Upper lobe of left lung (tissue), 6 donors: ENCODE measurements at regions not wholly inside any gene's neighbourhood (a gene's known extent, or its start where the extent isn't known, plus 50 kb on each side); places are given as distances from the start of the nearest gene placed in this dataset.

ENCODE experiments used
- ATAC-seq, 2 donors: fragments of 200-7000 bp; cut with Tn5 transposase; one replicate each; pipeline ENCODE4 v1.9.1; 2022; ENCODE audit warnings: mild to moderate bottlenecking in 2 of 2, moderate library complexity in 2 of 2; ENCODE audit not compliant: low FRiP score in 2 of 2
- DNase-seq, 2 donors: peaks; one replicate each; pipeline ENCODE4 v3.0.0-alpha.2; 2019 to 2020
- H3K27ac ChIP-seq, 4 donors: fragments of 200-600 bp; sonication (generic); one replicate each; pipeline ENCODE4 v1.5.1; 2016 to 2019
- H3K27me3 ChIP-seq, 4 donors: fragments of 200-600 bp; sonication (generic); one replicate each; pipeline ENCODE4 v1.5.1; 2017 to 2019
- H3K36me3 ChIP-seq, 4 donors: fragments of 200-600 bp; sonication (generic); one replicate each; pipeline ENCODE4 v1.5.1; 2016 to 2019
- H3K4me1 ChIP-seq, 4 donors: fragments of 200-600 bp; sonication (generic); one replicate each; pipeline ENCODE4 v1.5.1; 2018 to 2019
- H3K4me3 ChIP-seq, 4 donors: fragments of 200-600 bp; sonication (generic); one replicate each; pipeline ENCODE4 v1.5.1; 2017 to 2019; ENCODE audit warnings: mild to moderate bottlenecking in 2 of 4, moderate library complexity in 1 of 4
- H3K9me3 ChIP-seq, 4 donors: fragments of 200-600 bp; sonication (generic); one replicate each; pipeline ENCODE4 v1.5.1; 2018 to 2019
- CTCF ChIP-seq, 6 experiments: fragments of 450-650 bp in 4 of 6; fragments of 200-600 bp in 2 of 6; sonication (generic) in 2 of 6; IDR thresholded peaks; one replicate each; pipeline ENCODE4 v1.5.1; 2016 to 2019; ENCODE audit warnings: antibody characterized with exemption in 6 of 6
- EP300 ChIP-seq, 4 donors: sonication (generic); formaldehyde crosslinking; IDR thresholded peaks; one replicate each; pipeline ENCODE4 v1.5.1; 2017; ENCODE audit warnings: antibody characterized with exemption in 4 of 4, control low read depth in 2 of 4
- POLR2A ChIP-seq, 4 donors: fragments of 450-650 bp; IDR thresholded peaks; one replicate each; pipeline ENCODE4 v1.5.1; 2016 to 2017; ENCODE audit warnings: antibody characterized with exemption in 4 of 4, mild to moderate bottlenecking in 2 of 4
- POLR2AphosphoS5 ChIP-seq, 2 donors: sonication (generic); formaldehyde crosslinking; IDR thresholded peaks; one replicate each; pipeline ENCODE4 v1.5.1; 2017; ENCODE audit warnings: antibody characterized with exemption in 2 of 2
- WGBS, 2 donors: methylation state at CpG; one replicate each; pipeline ENCODE4 v1.1.5; 2017 to 2018; 5-methylcytosine and 5-hydroxymethylcytosine counted together
- donor health status: DM: no; HTN: no; CAD: no; lungs with moderate emphysema.
- donor health status: DM: no; HTN: yes; CAD: no; lungs with severe emphysema.

- Histone ChIP-seq H3K27ac (no peak overlapping the region), H3K4me1 (no peaks in the 10 kb centered on the region), H3K4me3 (no peak overlapping the region), H3K27me3 (no peaks in the 10 kb centered on the region), H3K36me3 (no peaks in the 10 kb centered on the region), H3K9me3 (no peaks in the 10 kb centered on the region)
- 84 to 92% methylated on average over 5 of the region's 5 CpGs for WGBS, 2 donors
- TF ChIP-seq POLR2AphosphoS5 (IDR thresholded peaks at IDR 0.05) (no peak), POLR2A (IDR thresholded peaks at IDR 0.05) (no peak), CTCF (IDR thresholded peaks at IDR 0.05) (no peak), EP300 (IDR thresholded peaks at IDR 0.05) (no peak)
- ATAC-seq = no peak
- no peak for DNase-seq
These were observed 280.3 kb downstream of the HACE1 start for GRCh38 chr6:104579310-104579863.

- TF ChIP-seq CTCF (IDR thresholded peaks at IDR 0.05) = no peak
- TF ChIP-seq EP300 (IDR thresholded peaks at IDR 0.05) = no peak
- no peak for TF ChIP-seq POLR2A (IDR thresholded peaks at IDR 0.05)
- no peak for TF ChIP-seq POLR2AphosphoS5 (IDR thresholded peaks at IDR 0.05)
- DNase-seq = no peak
- H3K4me1 ChIP-seq = no peaks in the 10 kb centered on the region
- H3K4me3 ChIP-seq = no peak overlapping the region
- H3K36me3 ChIP-seq = no peaks in the 10 kb centered on the region
- H3K27me3 ChIP-seq = no peaks in the 10 kb centered on the region
- no peak for ATAC-seq
- no peaks in the 10 kb centered on the region for H3K9me3 ChIP-seq
- H3K27ac ChIP-seq = no peak overlapping the region
These were observed 284.2 kb downstream of the HACE1 start for GRCh38 chr6:104575536-104575935.

GRCh38 chr6:104574135-104574750 is 285.5 kb downstream of the HACE1 start:
- TF ChIP-seq EP300 (IDR thresholded peaks at IDR 0.05) = no peak
- no peak for TF ChIP-seq POLR2A (IDR thresholded peaks at IDR 0.05)
- no peaks in the 10 kb centered on the region for H3K36me3 ChIP-seq
- no peaks in the 10 kb centered on the region for H3K27me3 ChIP-seq
- H3K9me3 ChIP-seq = no peaks in the 10 kb centered on the region
- WGBS, 2 donors = 100% methylated on average over 1 of the region's 1 CpG
- no peaks in the 10 kb centered on the region for H3K4me1 ChIP-seq
- no peak for DNase-seq
- no peak for ATAC-seq
- H3K4me3 ChIP-seq = no peak overlapping the region
- no peak overlapping the region for H3K27ac ChIP-seq

- ATAC-seq = no peak
- Histone ChIP-seq H3K27ac (peak overlapping the region in 1 of 4 donors; percentile 27), H3K4me3 (no peak overlapping the region), H3K36me3 (no peaks in the 10 kb centered on the region), H3K27me3 (no peaks in the 10 kb centered on the region), H3K4me1 (no peaks in the 10 kb centered on the region), H3K9me3 (no peaks in the 10 kb centered on the region)
- no peak for TF ChIP-seq POLR2AphosphoS5 (IDR thresholded peaks at IDR 0.05)
- 86 to 91% methylated on average over 3 of the region's 3 CpGs for WGBS, 2 donors
- DNase-seq = no peak
These were observed 286.4 kb downstream of the HACE1 start for GRCh38 chr6:104573350-104573749.

- no peak for DNase-seq
- TF ChIP-seq POLR2A (IDR thresholded peaks at IDR 0.05) (no peak), CTCF (IDR thresholded peaks at IDR 0.05) (no peak), EP300 (IDR thresholded peaks at IDR 0.05) (no peak), POLR2AphosphoS5 (IDR thresholded peaks at IDR 0.05) (no peak)
- no peaks in the 10 kb centered on the region for H3K4me1 ChIP-seq
- H3K27ac ChIP-seq = peak overlapping the region in 1 of 4 donors; percentile 27
- H3K27me3 ChIP-seq = no peaks in the 10 kb centered on the region
- H3K36me3 ChIP-seq = no peaks in the 10 kb centered on the region
- no peaks in the 10 kb centered on the region for H3K9me3 ChIP-seq
- no peak overlapping the region for H3K4me3 ChIP-seq
- no peak for ATAC-seq
- WGBS, 2 donors = 54 to 65% methylated on average over 4 of the region's 4 CpGs
These were observed 286.8 kb downstream of the HACE1 start for GRCh38 chr6:104572901-104573300.

- TF ChIP-seq CTCF (IDR thresholded peaks at IDR 0.05) (no peak), EP300 (IDR thresholded peaks at IDR 0.05) (no peak), POLR2A (IDR thresholded peaks at IDR 0.05) (no peak), POLR2AphosphoS5 (IDR thresholded peaks at IDR 0.05) (no peak)
- no peak overlapping the region for H3K4me3 ChIP-seq
- H3K27ac ChIP-seq = no peak overlapping the region
- 90 to 92% methylated on average over 3 of the region's 3 CpGs for WGBS, 2 donors
- no peaks in the 10 kb centered on the region for H3K36me3 ChIP-seq
- H3K4me1 ChIP-seq = no peaks in the 10 kb centered on the region
- DNase-seq (no peak), ATAC-seq (no peak)
- H3K27me3 ChIP-seq = no peaks in the 10 kb centered on the region
- H3K9me3 ChIP-seq = no peaks in the 10 kb centered on the region
These were observed 293.3 kb downstream of the HACE1 start for GRCh38 chr6:104566411-104566810.
